ENCODE measurements at regions not wholly inside any gene's neighbourhood (a gene's known extent, or its start where the extent isn't known, plus 50 kb on each side); places are given as distances from the start of the nearest gene placed in this dataset.

- TF ChIP-seq EZH2 (IDR thresholded peaks at IDR 0.05; ENCODE audit: insufficient read depth, low read length) (no peak), CTCF (IDR thresholded peaks at IDR 0.05; ENCODE audit: insufficient read depth, low read depth, low read length) (no peak)
- Histone ChIP-seq H3K79me2 (ENCODE audit: insufficient read depth, low read length) (no peaks in the 10 kb centered on the region), H3K27ac (ENCODE audit: low read depth, low read length) (no peak overlapping the region), H3K9me3 (ENCODE audit: insufficient read depth, low read depth, low read length) (no peaks in the 10 kb centered on the region), H2AFZ (ENCODE audit: low read depth, low read length) (no peak overlapping the region), H3K4me1 (ENCODE audit: insufficient read depth, low read length) (no peaks in the 10 kb centered on the region), H3K4me2 (ENCODE audit: low read length) (no peak overlapping the region), H4K20me1 (ENCODE audit: insufficient read depth, low read length) (no peaks in the 10 kb centered on the region), H3K36me3 (ENCODE audit: insufficient read depth, low read length) (no peaks in the 10 kb centered on the region), H3K4me3 (ENCODE audit: insufficient read depth, low read depth, low read length) (no peak overlapping the region), H3K27me3 (ENCODE audit: insufficient read depth, low read length) (peaks cover 5% of the 10 kb centered on the region), H3K9ac (ENCODE audit: low read length) (no peak overlapping the region)
- no peaks in the 10 kb centered on the region for H3K36me3 Mint-ChIP-seq (ENCODE audit: low read depth, unreplicated experiment)
- H3K9me3 Mint-ChIP-seq (ENCODE audit: unreplicated experiment), result no peaks in the 10 kb centered on the region
- no peak overlapping the region for H3K27ac Mint-ChIP-seq (ENCODE audit: unreplicated experiment)
- FAIRE-seq (no peak), DNase-seq (ENCODE audit: low read depth) (no peak)
- no peaks in the 10 kb centered on the region for H3K4me1 Mint-ChIP-seq (ENCODE audit: low read depth, unreplicated experiment)
- peaks cover 47% of the 10 kb centered on the region for H3K27me3 Mint-ChIP-seq (ENCODE audit: low read depth, unreplicated experiment)
- no peak overlapping the region for H3K4me3 Mint-ChIP-seq (ENCODE audit: unreplicated experiment)
These were observed 192.8 kb upstream of the WSCD1 start for GRCh38 chr17:5877366-5877765.

- TF ChIP-seq EZH2 (IDR thresholded peaks at IDR 0.05; ENCODE audit: insufficient read depth, low read length) (no peak), CTCF (IDR thresholded peaks at IDR 0.05; ENCODE audit: insufficient read depth, low read depth, low read length) (no peak)
- H3K4me1 Mint-ChIP-seq (ENCODE audit: low read depth, unreplicated experiment), result no peaks in the 10 kb centered on the region
- no peak overlapping the region for H3K4me3 Mint-ChIP-seq (ENCODE audit: unreplicated experiment)
- Histone ChIP-seq H4K20me1 (ENCODE audit: insufficient read depth, low read length) (no peaks in the 10 kb centered on the region), H3K27me3 (ENCODE audit: insufficient read depth, low read length) (peaks cover 5% of the 10 kb centered on the region), H3K79me2 (ENCODE audit: insufficient read depth, low read length) (no peaks in the 10 kb centered on the region), H3K4me1 (ENCODE audit: insufficient read depth, low read length) (no peaks in the 10 kb centered on the region), H3K9me3 (ENCODE audit: insufficient read depth, low read depth, low read length) (no peaks in the 10 kb centered on the region), H3K4me2 (ENCODE audit: low read length) (no peak overlapping the region), H3K27ac (ENCODE audit: low read depth, low read length) (no peak overlapping the region), H3K4me3 (ENCODE audit: insufficient read depth, low read depth, low read length) (no peak overlapping the region), H2AFZ (ENCODE audit: low read depth, low read length) (no peak overlapping the region), H3K9ac (ENCODE audit: low read length) (no peak overlapping the region), H3K36me3 (ENCODE audit: insufficient read depth, low read length) (no peaks in the 10 kb centered on the region)
- peaks cover 44% of the 10 kb centered on the region for H3K27me3 Mint-ChIP-seq (ENCODE audit: low read depth, unreplicated experiment)
- DNase-seq (ENCODE audit: low read depth), result no peak
- H3K36me3 Mint-ChIP-seq (ENCODE audit: low read depth, unreplicated experiment), result no peaks in the 10 kb centered on the region
- H3K9me3 Mint-ChIP-seq (ENCODE audit: unreplicated experiment), result no peaks in the 10 kb centered on the region
- no peak for FAIRE-seq
- no peak overlapping the region for H3K27ac Mint-ChIP-seq (ENCODE audit: unreplicated experiment)
These were observed 192.2 kb upstream of the WSCD1 start for GRCh38 chr17:5877948-5878347.

- peaks cover 31% of the 10 kb centered on the region for H3K27me3 Mint-ChIP-seq (ENCODE audit: low read depth, unreplicated experiment)
- Histone ChIP-seq H3K27me3 (ENCODE audit: insufficient read depth, low read length) (peaks cover 2% of the 10 kb centered on the region), H3K27ac (ENCODE audit: low read depth, low read length) (no peak overlapping the region), H3K36me3 (ENCODE audit: insufficient read depth, low read length) (no peaks in the 10 kb centered on the region), H3K79me2 (ENCODE audit: insufficient read depth, low read length) (no peaks in the 10 kb centered on the region), H3K9ac (ENCODE audit: low read length) (no peak overlapping the region), H3K4me3 (ENCODE audit: insufficient read depth, low read depth, low read length) (no peak overlapping the region), H3K9me3 (ENCODE audit: insufficient read depth, low read depth, low read length) (no peaks in the 10 kb centered on the region), H2AFZ (ENCODE audit: low read depth, low read length) (no peak overlapping the region), H3K4me1 (ENCODE audit: insufficient read depth, low read length) (no peaks in the 10 kb centered on the region), H3K4me2 (ENCODE audit: low read length) (no peak overlapping the region), H4K20me1 (ENCODE audit: insufficient read depth, low read length) (no peaks in the 10 kb centered on the region)
- H3K36me3 Mint-ChIP-seq (ENCODE audit: low read depth, unreplicated experiment), result no peaks in the 10 kb centered on the region
- TF ChIP-seq EZH2 (IDR thresholded peaks at IDR 0.05; ENCODE audit: insufficient read depth, low read length), result no peak
- TF ChIP-seq CTCF (IDR thresholded peaks at IDR 0.05; ENCODE audit: insufficient read depth, low read depth, low read length), result no peak
- H3K4me3 Mint-ChIP-seq (ENCODE audit: unreplicated experiment), result no peak overlapping the region
- H3K27ac Mint-ChIP-seq (ENCODE audit: unreplicated experiment), result no peak overlapping the region
- FAIRE-seq (no peak), DNase-seq (ENCODE audit: low read depth) (no peak)
- no peaks in the 10 kb centered on the region for H3K4me1 Mint-ChIP-seq (ENCODE audit: low read depth, unreplicated experiment)
- H3K9me3 Mint-ChIP-seq (ENCODE audit: unreplicated experiment), result no peaks in the 10 kb centered on the region
These were observed 188.3 kb upstream of the WSCD1 start for GRCh38 chr17:5881849-5882248.
